Neural cell (in vitro differentiated cells): ENCODE measurements at regions not wholly inside any gene's neighbourhood (a gene's known extent, or its start where the extent isn't known, plus 50 kb on each side); places are given as distances from the start of the nearest gene placed in this dataset.
"Not testable (repeated sequence)": the region's sequence is repeated elsewhere in the genome, so short reads cannot be mapped to it uniquely, and the experiment has no call there.

Experiments
- H2AFZ ChIP-seq: fragments of 200-600, 300-800 bp; sonication (generic), shearing (Covaris generic); 2 replicates; pipeline ENCODE4 v1.6.0; 2014; ENCODE audit warnings: low read depth, mild to moderate bottlenecking, antibody characterized with exemption, low read length, moderate library complexity
- H3F3A ChIP-seq: fragments of 200-600 bp; shearing (Covaris generic); 2 replicates; pipeline ENCODE4 v1.6.1; 2016; ENCODE audit warnings: mild to moderate bottlenecking, moderate library complexity, mixed read lengths, antibody characterized with exemption, low read length; ENCODE audit not compliant: insufficient read depth, poor library complexity, severe bottlenecking
- H3K27ac ChIP-seq: fragments of 200-600, 300-800 bp; sonication (generic), shearing (Covaris generic); 2 replicates; pipeline ENCODE4 v1.5.1; 2014; ENCODE audit warnings: mild to moderate bottlenecking, low read length, moderate library complexity
- H3K27me3 ChIP-seq: fragments of 300-800, 200-600 bp; sonication (generic), shearing (Covaris generic); 2 replicates; pipeline ENCODE4 v1.6.0; 2014; ENCODE audit warnings: mild to moderate bottlenecking, low read depth, low read length, moderate library complexity; ENCODE audit not compliant: insufficient read depth
- H3K36me3 ChIP-seq: fragments of 300-800, 200-600 bp; sonication (generic), shearing (Covaris generic); 2 replicates; pipeline ENCODE4 v1.5.1; 2014; ENCODE audit warnings: mild to moderate bottlenecking, antibody characterized with exemption, low read length, moderate library complexity; ENCODE audit not compliant: insufficient read depth
- H3K4me2 ChIP-seq: fragments of 300-800, 200-600 bp; sonication (generic), shearing (Covaris generic); 2 replicates; pipeline ENCODE4 v1.6.0; 2014; ENCODE audit warnings: mild to moderate bottlenecking, low read length
- H3K4me3 ChIP-seq: fragments of 300-800, 200-600 bp; sonication (generic), shearing (Covaris generic); 2 replicates; pipeline ENCODE4 v1.5.1; 2014; ENCODE audit warnings: mild to moderate bottlenecking, low read length, moderate library complexity
- H3K79me2 ChIP-seq: fragments of 200-600 bp; shearing (Covaris generic); replicated peaks from 2 replicates; pipeline ENCODE4 v1.6.0; 2014; ENCODE audit warnings: mild to moderate bottlenecking, low read length, moderate library complexity; ENCODE audit not compliant: insufficient read depth
- H3K9ac ChIP-seq: fragments of 300-800, 200-600 bp; sonication (generic), shearing (Covaris generic); 2 replicates; pipeline ENCODE4 v1.6.1; 2016; ENCODE audit warnings: mild to moderate bottlenecking, low read length, mixed read lengths
- H3K9me2 ChIP-seq: fragments of 200-600 bp; shearing (Covaris generic); 2 replicates; pipeline ENCODE4 v1.6.1; 2016; ENCODE audit warnings: mild to moderate bottlenecking, low read length, mixed read lengths; ENCODE audit not compliant: insufficient read depth
- H3K9me3 ChIP-seq: fragments of 200-600, 300-800 bp; sonication (generic), shearing (Covaris generic); 2 replicates; pipeline ENCODE4 v1.6.1; 2016; ENCODE audit warnings: mild to moderate bottlenecking, mixed run types, low read length, moderate library complexity, mixed read lengths
- H4K20me1 ChIP-seq: fragments of 200-600 bp; shearing (Covaris generic); 2 replicates; pipeline ENCODE4 v1.6.1; 2016; ENCODE audit warnings: mild to moderate bottlenecking, mixed run types; ENCODE audit not compliant: insufficient read depth
- EP300 ChIP-seq: fragments of 450-650 bp; conservative IDR thresholded peaks from 2 replicates; pipeline ENCODE4 v1.6.1; 2014; ENCODE audit warnings: antibody characterized with exemption, mild to moderate bottlenecking, moderate library complexity; ENCODE audit not compliant: poor library complexity, severe bottlenecking
- EZH2 ChIP-seq: fragments of 200-600, 300-800 bp; shearing (Covaris generic), sonication (generic); IDR thresholded peaks from 2 replicates; pipeline ENCODE4 v1.6.1; 2014; ENCODE audit warnings: antibody characterized with exemption, low read length, borderline replicate concordance, mild to moderate bottlenecking; ENCODE audit not compliant: insufficient read depth, poor library complexity, severe bottlenecking
- TF ChIP-seq, protein P1 (sequence below): IDR thresholded peaks from 2 replicates; pipeline ENCODE4 v1.6.1; 2012; ENCODE audit warnings: borderline replicate concordance

DNA sequence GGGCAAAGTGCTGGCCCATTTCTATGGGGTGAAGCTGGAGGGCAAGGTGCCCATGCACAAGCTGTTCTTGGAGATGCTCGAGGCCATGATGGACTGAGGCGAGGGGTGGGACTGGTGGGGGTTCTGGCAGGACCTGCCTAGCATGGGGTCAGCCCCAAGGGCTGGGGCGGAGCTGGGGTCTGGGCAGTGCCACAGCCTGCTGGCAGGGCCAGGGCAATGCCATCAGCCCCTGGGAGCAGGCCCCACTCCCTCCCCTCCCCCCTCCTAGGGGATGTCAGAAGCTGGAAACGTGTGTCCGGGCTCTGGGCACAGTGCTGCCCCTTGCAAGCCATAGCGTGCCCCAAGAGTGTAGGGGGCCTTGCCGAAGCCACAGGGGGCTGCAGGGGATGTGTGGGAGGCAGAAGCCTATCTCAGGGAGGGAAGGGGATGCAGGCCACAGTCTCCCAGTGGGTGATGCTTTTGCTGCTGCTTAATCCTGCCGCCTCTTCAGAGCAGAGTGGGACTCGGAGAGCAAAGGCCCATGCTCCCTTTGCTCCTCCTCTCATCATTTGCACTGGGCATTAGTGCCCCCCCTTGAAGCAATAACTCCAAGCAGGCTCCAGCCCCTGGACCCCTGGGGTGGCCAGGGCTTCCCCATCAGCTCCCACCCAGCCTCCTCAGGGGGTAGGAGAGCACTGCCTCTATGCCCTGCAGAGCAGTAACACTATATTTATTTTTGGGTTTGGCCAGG lies 85.2 kb downstream of the MRPL57 start:
- not testable (repeated sequence) for H3K4me3 ChIP-seq, H2AFZ ChIP-seq

DNA sequence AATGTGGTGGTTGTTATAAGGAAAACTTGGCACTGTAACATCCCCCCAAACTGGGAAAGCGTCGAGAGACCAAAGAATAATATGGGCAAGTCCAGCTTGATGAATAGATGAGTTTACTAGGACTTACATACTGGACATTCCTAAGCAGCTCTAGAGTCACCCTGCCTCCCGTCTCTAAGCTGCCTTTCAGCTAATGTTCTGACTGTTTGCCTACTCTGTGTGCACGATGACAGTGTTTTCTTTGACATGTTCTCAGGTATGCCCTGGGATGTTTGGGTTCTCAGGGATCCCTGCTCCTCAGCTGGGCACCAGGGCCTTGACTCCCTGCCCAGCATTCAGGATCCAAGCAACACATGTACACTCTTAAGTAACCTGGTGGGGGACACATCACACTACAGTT lies 87.5 kb downstream of the MRPL57 start:
- not testable (repeated sequence) for H2AFZ ChIP-seq, H3K36me3 ChIP-seq, H3K27me3 ChIP-seq, H3K27ac ChIP-seq, H3F3A ChIP-seq, H3K4me2 ChIP-seq, H4K20me1 ChIP-seq, H3K9me2 ChIP-seq, H3K9me3 ChIP-seq, H3K9ac ChIP-seq, H3K4me3 ChIP-seq, H3K79me2 ChIP-seq

More for the DNA sequence above, 85.2 kb downstream of the MRPL57 start:
- H4K20me1 ChIP-seq, H3K79me2 ChIP-seq, H3K9ac ChIP-seq, H3K27ac ChIP-seq, H3K27me3 ChIP-seq, H3K9me2 ChIP-seq, H3K36me3 ChIP-seq, H3K4me2 ChIP-seq, H3K9me3 ChIP-seq, H3F3A ChIP-seq: not testable (repeated sequence)

DNA sequence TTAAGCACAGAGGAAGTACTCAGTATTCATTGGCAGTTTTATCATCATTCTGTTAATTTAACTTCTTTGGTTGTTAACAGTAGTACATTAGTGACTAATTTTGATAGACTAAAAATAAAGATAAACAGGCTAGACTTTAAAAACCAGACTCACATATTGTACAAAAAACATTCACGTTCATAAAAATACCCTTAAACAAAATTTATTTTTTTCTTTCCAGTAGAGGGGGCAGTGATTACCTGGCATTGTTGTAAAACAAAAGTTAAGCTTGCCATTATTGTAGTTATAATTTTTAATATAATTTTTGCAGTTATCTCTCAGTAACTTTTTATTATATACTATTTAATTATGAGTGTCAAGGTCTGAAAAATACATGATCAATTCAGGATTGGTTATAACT lies 92.0 kb downstream of the MRPL57 start:
- H3K9ac ChIP-seq, H2AFZ ChIP-seq, H3K4me2 ChIP-seq, H3F3A ChIP-seq, H3K9me3 ChIP-seq, H3K4me3 ChIP-seq, H3K27me3 ChIP-seq, H3K79me2 ChIP-seq, H3K36me3 ChIP-seq, H3K27ac ChIP-seq, H4K20me1 ChIP-seq, H3K9me2 ChIP-seq: not testable (repeated sequence)

DNA sequence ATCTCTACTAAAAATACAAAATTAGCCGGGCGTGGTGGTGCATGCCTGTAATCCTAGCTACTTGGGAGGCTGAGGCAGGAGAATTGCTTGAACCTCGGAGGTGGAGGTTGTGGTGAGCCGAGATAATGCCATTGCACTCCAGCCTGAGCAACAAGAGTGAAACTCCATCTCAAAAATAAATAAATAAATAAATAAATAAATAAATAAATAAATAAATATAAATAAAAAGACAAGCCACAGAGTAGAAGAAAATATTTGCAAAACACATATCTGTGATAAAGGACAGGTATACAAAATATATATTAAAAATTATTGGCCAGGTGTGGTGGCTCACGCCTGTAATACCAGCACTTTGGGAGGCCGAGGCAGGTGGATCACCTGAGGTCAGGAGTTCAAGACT lies 96.0 kb downstream of the MRPL57 start:
- H4K20me1 ChIP-seq, H2AFZ ChIP-seq, H3K27me3 ChIP-seq, H3K9me3 ChIP-seq, H3F3A ChIP-seq, H3K9me2 ChIP-seq, H3K79me2 ChIP-seq, H3K4me3 ChIP-seq, H3K27ac ChIP-seq, H3K36me3 ChIP-seq, H3K4me2 ChIP-seq, H3K9ac ChIP-seq: not testable (repeated sequence)

DNA sequence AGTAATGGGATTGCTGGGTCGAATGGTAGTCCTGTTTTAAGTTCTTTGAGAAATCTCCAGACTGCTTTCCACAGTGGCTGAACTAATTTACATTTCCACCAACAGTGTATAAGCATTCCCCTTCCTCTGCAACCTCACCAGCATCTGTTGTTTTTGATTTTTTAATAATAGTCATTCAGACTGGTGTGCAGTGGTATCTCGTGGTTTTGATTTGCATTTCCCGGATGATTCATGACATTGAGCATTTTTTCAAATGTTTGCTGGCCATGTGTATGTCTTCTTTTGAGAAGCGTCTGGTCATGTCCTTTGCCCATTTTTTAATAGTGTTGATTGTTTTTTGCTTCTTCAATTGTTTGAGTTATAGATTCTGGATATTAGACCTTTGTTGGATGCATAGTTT lies 98.0 kb downstream of the MRPL57 start:
- H3K9me3 ChIP-seq, H3K4me2 ChIP-seq, H3K27me3 ChIP-seq, H3K36me3 ChIP-seq, H3F3A ChIP-seq, H2AFZ ChIP-seq, H3K79me2 ChIP-seq, H3K27ac ChIP-seq, H3K4me3 ChIP-seq, H4K20me1 ChIP-seq, H3K9me2 ChIP-seq, H3K9ac ChIP-seq: not testable (repeated sequence)

DNA sequence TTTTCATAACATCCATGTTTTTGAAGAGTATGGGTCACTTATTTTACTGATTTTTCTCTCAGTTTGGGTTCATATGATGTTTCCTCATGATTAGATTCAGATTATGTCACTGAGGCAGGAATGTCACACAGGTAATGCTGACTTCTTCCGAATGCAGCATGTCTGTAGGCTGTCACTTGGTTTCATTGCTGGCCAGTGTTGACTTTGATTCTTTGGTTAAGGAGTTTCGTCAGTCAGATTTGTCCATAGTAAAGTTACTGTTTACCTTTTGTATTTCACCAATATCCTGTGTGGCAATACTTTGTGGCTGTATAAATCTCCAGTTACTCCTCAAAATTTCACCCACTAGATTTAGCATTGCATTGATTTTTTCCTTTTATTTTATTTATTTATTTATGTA lies 105.6 kb downstream of the MRPL57 start:
- Histone ChIP-seq H3K9ac (no peak overlapping the region), H3K9me2 (no peaks in the 10 kb centered on the region), H3K4me3 (no peak overlapping the region), H3K9me3 (no peaks in the 10 kb centered on the region), H3K27ac (no peak overlapping the region), H3F3A (no peaks in the 10 kb centered on the region), H4K20me1 (no peaks in the 10 kb centered on the region), H3K27me3 (no peaks in the 10 kb centered on the region), H3K79me2 (no peaks in the 10 kb centered on the region), H3K36me3 (no peaks in the 10 kb centered on the region), H3K4me2 (no peak overlapping the region), H2AFZ (no peak overlapping the region)
- TF ChIP-seq EZH2 (no peak), EP300 (no peak)
- TF ChIP-seq, protein P1, sequence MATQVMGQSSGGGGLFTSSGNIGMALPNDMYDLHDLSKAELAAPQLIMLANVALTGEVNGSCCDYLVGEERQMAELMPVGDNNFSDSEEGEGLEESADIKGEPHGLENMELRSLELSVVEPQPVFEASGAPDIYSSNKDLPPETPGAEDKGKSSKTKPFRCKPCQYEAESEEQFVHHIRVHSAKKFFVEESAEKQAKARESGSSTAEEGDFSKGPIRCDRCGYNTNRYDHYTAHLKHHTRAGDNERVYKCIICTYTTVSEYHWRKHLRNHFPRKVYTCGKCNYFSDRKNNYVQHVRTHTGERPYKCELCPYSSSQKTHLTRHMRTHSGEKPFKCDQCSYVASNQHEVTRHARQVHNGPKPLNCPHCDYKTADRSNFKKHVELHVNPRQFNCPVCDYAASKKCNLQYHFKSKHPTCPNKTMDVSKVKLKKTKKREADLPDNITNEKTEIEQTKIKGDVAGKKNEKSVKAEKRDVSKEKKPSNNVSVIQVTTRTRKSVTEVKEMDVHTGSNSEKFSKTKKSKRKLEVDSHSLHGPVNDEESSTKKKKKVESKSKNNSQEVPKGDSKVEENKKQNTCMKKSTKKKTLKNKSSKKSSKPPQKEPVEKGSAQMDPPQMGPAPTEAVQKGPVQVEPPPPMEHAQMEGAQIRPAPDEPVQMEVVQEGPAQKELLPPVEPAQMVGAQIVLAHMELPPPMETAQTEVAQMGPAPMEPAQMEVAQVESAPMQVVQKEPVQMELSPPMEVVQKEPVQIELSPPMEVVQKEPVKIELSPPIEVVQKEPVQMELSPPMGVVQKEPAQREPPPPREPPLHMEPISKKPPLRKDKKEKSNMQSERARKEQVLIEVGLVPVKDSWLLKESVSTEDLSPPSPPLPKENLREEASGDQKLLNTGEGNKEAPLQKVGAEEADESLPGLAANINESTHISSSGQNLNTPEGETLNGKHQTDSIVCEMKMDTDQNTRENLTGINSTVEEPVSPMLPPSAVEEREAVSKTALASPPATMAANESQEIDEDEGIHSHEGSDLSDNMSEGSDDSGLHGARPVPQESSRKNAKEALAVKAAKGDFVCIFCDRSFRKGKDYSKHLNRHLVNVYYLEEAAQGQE, result no peak
